ENCODE measurements at regions not wholly inside any gene's neighbourhood (a gene's known extent, or its start where the extent isn't known, plus 50 kb on each side); places are given as distances from the start of the nearest gene placed in this dataset.

GRCh38 chr4:42345962-42346544 is 51.2 kb upstream of the SHISA3 start:
- TF ChIP-seq, protein P1, sequence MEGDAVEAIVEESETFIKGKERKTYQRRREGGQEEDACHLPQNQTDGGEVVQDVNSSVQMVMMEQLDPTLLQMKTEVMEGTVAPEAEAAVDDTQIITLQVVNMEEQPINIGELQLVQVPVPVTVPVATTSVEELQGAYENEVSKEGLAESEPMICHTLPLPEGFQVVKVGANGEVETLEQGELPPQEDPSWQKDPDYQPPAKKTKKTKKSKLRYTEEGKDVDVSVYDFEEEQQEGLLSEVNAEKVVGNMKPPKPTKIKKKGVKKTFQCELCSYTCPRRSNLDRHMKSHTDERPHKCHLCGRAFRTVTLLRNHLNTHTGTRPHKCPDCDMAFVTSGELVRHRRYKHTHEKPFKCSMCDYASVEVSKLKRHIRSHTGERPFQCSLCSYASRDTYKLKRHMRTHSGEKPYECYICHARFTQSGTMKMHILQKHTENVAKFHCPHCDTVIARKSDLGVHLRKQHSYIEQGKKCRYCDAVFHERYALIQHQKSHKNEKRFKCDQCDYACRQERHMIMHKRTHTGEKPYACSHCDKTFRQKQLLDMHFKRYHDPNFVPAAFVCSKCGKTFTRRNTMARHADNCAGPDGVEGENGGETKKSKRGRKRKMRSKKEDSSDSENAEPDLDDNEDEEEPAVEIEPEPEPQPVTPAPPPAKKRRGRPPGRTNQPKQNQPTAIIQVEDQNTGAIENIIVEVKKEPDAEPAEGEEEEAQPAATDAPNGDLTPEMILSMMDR (IDR thresholded peaks at IDR 0.05), result no peak
- TF ChIP-seq, protein P2, sequence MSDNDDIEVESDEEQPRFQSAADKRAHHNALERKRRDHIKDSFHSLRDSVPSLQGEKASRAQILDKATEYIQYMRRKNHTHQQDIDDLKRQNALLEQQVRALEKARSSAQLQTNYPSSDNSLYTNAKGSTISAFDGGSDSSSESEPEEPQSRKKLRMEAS (CRISPR knock-in tag; IDR thresholded peaks at IDR 0.05), result no peak
- TF ChIP-seq JUN (CRISPR knock-in tag; IDR thresholded peaks at IDR 0.05) (no peak), KAT7 (CRISPR knock-in tag; IDR thresholded peaks at IDR 0.05; ENCODE audit: borderline replicate concordance) (no peak), ZNF512 (CRISPR knock-in tag; IDR thresholded peaks at IDR 0.05; ENCODE audit: borderline replicate concordance) (no peak), NFE2L1 (CRISPR knock-in tag; IDR thresholded peaks at IDR 0.05) (no peak), CREB1 (CRISPR knock-in tag; IDR thresholded peaks at IDR 0.05) (no peak)
- TF ChIP-seq, protein P3, sequence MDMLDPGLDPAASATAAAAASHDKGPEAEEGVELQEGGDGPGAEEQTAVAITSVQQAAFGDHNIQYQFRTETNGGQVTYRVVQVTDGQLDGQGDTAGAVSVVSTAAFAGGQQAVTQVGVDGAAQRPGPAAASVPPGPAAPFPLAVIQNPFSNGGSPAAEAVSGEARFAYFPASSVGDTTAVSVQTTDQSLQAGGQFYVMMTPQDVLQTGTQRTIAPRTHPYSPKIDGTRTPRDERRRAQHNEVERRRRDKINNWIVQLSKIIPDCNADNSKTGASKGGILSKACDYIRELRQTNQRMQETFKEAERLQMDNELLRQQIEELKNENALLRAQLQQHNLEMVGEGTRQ (CRISPR knock-in tag; IDR thresholded peaks at IDR 0.05), result no peak

Data from WTC11 (cell line).